K562 (cell line): ENCODE measurements at regions not wholly inside any gene's neighbourhood (a gene's known extent, or its start where the extent isn't known, plus 50 kb on each side); places are given as distances from the start of the nearest gene placed in this dataset.

ENCODE experiments used
- CBFA2T2 ChIP-seq: fragments of 450-650 bp; conservative IDR thresholded peaks from 2 replicates; pipeline ENCODE4 v1.6.1; 2017; ENCODE audit warnings: mild to moderate bottlenecking
- CEBPB ChIP-seq: fragments of 450-650 bp; IDR thresholded peaks from 2 replicates; pipeline ENCODE4 v1.6.1; 2016; ENCODE audit warnings: missing genetic modification characterization, missing compliant biosample characterization
- CREB1 ChIP-seq, 2 experiments: sonication (generic) in 1 of 2; formaldehyde crosslinking in 1 of 2; IDR thresholded peaks; 2 replicates each; pipeline versions ENCODE4 v1.6.1 to v1.8.0; 2012 to 2022; ENCODE audit warnings: inconsistent platforms in 1 of 2, mild to moderate bottlenecking in 1 of 2, missing genetic modification reagents in 1 of 2, moderate library complexity in 1 of 2
- EHMT2 ChIP-seq: fragments of 450-650 bp; IDR thresholded peaks from 2 replicates; pipeline ENCODE4 v1.6.1; 2018; ENCODE audit warnings: antibody characterized with exemption
- MIER1 ChIP-seq: fragments of 450-650 bp; IDR thresholded peaks from 2 replicates; pipeline ENCODE4 v1.6.1; 2016; ENCODE audit warnings: antibody characterized with exemption, mild to moderate bottlenecking, low read depth
- MTA3 ChIP-seq: fragments of 450-650 bp; formaldehyde crosslinking; IDR thresholded peaks from 2 replicates; pipeline ENCODE4 v1.6.1; 2017; ENCODE audit warnings: mild to moderate bottlenecking, borderline replicate concordance
- NCOA1 ChIP-seq: fragments of 450-650 bp; IDR thresholded peaks from 2 replicates; pipeline ENCODE4 v1.6.1; 2016; ENCODE audit warnings: low read depth
- NCOR1 ChIP-seq: fragments of 450-650 bp; IDR thresholded peaks from 2 replicates; pipeline ENCODE4 v1.6.1; 2016; ENCODE audit warnings: mild to moderate bottlenecking, moderate library complexity
- RERE ChIP-seq: sonication (generic); formaldehyde crosslinking; IDR thresholded peaks from 2 replicates; pipeline ENCODE4 v1.8.0; 2023; ENCODE audit warnings: missing genetic modification reagents, mild to moderate bottlenecking, borderline replicate concordance
- SRSF1 ChIP-seq: fragments of 200-400 bp; formaldehyde crosslinking; IDR thresholded peaks from 2 replicates; pipeline ENCODE4 v1.6.1; 2017; ENCODE audit warnings: mild to moderate bottlenecking, low read depth, low read length, moderate library complexity
- TARDBP ChIP-seq: fragments of 450-650 bp; IDR thresholded peaks from 2 replicates; pipeline ENCODE4 v1.6.1; 2016
- ZNF143 ChIP-seq: sonication (generic); formaldehyde crosslinking; IDR thresholded peaks from 2 replicates; pipeline ENCODE4 v1.9.0; 2022; ENCODE audit warnings: mild to moderate bottlenecking, missing genetic modification reagents
- ZNF217 ChIP-seq: sonication (generic); formaldehyde crosslinking; IDR thresholded peaks from 2 replicates; pipeline ENCODE4 v1.8.0; 2022; ENCODE audit warnings: mild to moderate bottlenecking, missing genetic modification reagents
- ZNF551 ChIP-seq: fragments of 250-450 bp; sonication (Bioruptor Pico); IDR thresholded peaks from 2 replicates; pipeline ENCODE4 v1.5.0; 2021; ENCODE audit warnings: mild to moderate bottlenecking, moderate library complexity
- ZNF764 ChIP-seq: fragments of 250-450 bp; sonication (Bioruptor Pico); IDR thresholded peaks from 2 replicates; pipeline ENCODE4 v1.4.0; 2020; ENCODE audit warnings: low read depth, mild to moderate bottlenecking, moderate library complexity
- ZNF785 ChIP-seq: fragments of 250-450 bp; sonication (Bioruptor Pico); IDR thresholded peaks from 2 replicates; pipeline ENCODE4 v1.4.0; 2020; ENCODE audit warnings: mild to moderate bottlenecking
- TF ChIP-seq, protein P1 (sequence below): fragments of 450-650 bp; conservative IDR thresholded peaks from 2 replicates; pipeline ENCODE4 v1.6.1; 2016; ENCODE audit warnings: missing genetic modification characterization, low read depth, mild to moderate bottlenecking, missing compliant biosample characterization, moderate library complexity

GRCh38 chr1:201708085-201708512 is 120.9 kb upstream of the IPO9 start (continued):
- TF ChIP-seq RERE (CRISPR knock-in tag) (no peak), EHMT2 (no peak), TARDBP (no peak), CEBPB (peak; percentile 55; the same call in 1 of the 2 replicates), CBFA2T2 (no peak), NCOA1 (no peak), NCOR1 (no peak), ZNF764 (CRISPR knock-in tag) (no peak), ZNF217 (CRISPR knock-in tag) (no peak), CREB1 (IDR thresholded peaks at IDR 0.05) (no peak), CREB1 (CRISPR knock-in tag; IDR thresholded peaks at IDR 0.05) (no peak), ZNF551 (no peak), ZNF143 (CRISPR knock-in tag) (peak; percentile 75), MTA3 (no peak), MIER1 (no peak), ZNF785 (CRISPR knock-in tag) (no peak), SRSF1 (no peak)
- TF ChIP-seq, protein P1, sequence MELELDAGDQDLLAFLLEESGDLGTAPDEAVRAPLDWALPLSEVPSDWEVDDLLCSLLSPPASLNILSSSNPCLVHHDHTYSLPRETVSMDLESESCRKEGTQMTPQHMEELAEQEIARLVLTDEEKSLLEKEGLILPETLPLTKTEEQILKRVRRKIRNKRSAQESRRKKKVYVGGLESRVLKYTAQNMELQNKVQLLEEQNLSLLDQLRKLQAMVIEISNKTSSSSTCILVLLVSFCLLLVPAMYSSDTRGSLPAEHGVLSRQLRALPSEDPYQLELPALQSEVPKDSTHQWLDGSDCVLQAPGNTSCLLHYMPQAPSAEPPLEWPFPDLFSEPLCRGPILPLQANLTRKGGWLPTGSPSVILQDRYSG = no peak
